Activated CD8-positive, alpha-beta memory T cell treated with anti-CD3 and anti-CD28 coated beads, Interleukin-2, amount 50 U/mL, for 1 hour (primary cell): ENCODE measurements at regions not wholly inside any gene's neighbourhood (a gene's known extent, or its start where the extent isn't known, plus 50 kb on each side); places are given as distances from the start of the nearest gene placed in this dataset.
"Not testable (repeated sequence)": the region's sequence is repeated elsewhere in the genome, so short reads cannot be mapped to it uniquely, and the experiment has no call there.

Experiments used
- DNase-seq: peaks from one replicate; pipeline ENCODE4 v3.0.0-alpha.2; 2020; ENCODE audit errors: extremely low read depth

DNA sequence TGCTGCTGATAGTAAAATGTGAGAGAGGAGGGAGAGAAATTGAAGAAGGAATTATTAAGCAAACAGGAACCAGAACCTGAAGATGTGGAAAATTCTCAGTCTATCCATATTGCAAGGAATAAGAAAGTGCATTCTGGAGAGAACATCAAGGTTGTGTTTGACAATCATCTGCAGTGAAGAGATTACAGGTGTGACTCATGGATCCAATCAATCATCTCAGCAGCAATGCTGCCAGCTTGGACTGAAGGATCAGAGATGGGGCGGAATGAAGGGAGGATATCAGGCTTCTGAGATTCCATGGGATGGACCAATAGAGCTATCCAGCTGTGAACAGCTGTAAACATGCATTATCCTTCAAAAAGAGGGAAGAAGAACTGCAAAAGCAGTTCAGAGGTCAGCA is 247.3 kb downstream of the LPIN1 start:
- DNase-seq, result no peak

DNA sequence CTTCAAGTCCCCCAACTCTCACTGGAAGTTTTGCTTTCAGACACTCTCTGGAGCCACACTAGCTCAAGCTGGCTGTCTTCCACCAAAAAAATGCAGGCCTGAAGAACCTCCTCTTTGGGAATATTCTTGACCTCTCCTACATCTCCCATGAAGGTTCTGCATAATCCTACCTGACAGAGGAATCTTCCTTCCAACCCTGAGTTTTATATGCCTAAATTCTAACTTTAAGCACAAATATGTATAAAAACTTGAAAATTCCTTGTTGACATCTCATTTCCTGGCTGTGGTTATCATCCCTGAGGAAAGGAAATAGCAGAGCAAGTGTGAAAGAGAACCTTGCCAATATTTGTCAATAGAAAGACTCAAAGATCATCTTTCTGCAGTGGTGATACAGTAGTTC is 249.0 kb downstream of the LPIN1 start:
- DNase-seq, result no peak

GRCh38 chr2:11996618-11997017 is 250.2 kb downstream of the LPIN1 start:
- no peak for DNase-seq

DNA sequence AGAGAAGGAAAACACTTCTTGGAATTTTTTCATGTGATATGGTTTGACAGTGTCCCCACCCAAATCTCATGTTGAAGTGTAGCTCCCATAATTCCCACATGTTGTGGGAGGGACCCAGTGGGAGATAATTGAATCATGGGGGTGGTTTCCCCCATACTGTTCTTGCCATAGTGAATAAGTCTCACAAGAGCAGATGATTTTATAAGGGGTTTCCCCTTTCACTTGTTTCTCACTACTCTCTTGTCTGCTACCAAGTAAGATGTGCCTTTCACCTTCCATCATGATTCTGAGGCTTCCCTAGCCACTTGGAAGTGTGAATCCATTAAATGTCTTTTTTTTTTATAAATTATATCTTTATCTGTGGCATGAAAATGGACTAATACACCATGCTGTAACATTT is 250.7 kb downstream of the LPIN1 start:
- DNase-seq, result no peak

GRCh38 chr2:11998218-11998617 is 251.8 kb downstream of the LPIN1 start:
- DNase-seq, result no peak

- no peak for DNase-seq
Measured at GRCh38 chr2:11998626-11999378, 252.4 kb downstream of the LPIN1 start.

DNA sequence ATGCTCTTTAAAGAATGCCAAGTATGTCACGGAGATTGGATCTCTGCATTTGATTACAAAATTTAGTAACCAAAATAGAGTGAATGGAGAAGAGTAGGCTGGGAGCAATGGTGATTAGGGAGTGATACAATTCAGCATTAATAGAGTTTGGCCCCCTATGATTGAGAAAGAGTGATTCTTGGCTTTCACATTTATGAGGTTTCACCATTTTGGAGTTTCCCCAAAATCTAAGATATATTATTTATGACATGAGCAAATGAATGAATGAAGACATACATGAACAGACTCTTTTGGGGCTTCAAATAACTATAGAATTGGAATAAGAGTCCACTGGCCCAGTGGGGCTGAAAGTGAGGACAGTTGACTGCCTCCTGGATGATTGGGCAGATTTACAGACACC is 255.2 kb downstream of the LPIN1 start:
- DNase-seq, result no peak

DNA sequence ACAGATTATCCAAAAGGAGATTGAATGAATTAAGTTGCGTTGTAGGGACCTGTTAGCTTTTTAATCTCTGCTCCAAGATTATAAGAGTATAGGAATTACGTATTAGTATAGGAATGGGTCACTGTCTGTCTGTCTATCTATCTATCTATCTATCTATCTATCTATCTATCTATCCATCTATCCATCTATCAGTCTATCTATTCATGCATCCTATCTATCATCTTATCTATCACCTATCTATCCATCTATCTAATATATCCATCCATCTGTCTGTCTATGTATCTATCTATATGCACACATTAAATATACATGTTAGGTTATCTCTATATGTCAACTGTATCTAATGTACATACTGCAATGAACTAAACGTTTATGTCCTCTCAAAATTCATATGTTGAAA is 255.8 kb downstream of the LPIN1 start:
- DNase-seq, result no peak

GRCh38 chr2:12004713-12005112 is 258.3 kb downstream of the LPIN1 start:
- no peak for DNase-seq

GRCh38 chr2:12005886-12006681 is 259.7 kb downstream of the LPIN1 start:
- peak; percentile 17 for DNase-seq

DNA sequence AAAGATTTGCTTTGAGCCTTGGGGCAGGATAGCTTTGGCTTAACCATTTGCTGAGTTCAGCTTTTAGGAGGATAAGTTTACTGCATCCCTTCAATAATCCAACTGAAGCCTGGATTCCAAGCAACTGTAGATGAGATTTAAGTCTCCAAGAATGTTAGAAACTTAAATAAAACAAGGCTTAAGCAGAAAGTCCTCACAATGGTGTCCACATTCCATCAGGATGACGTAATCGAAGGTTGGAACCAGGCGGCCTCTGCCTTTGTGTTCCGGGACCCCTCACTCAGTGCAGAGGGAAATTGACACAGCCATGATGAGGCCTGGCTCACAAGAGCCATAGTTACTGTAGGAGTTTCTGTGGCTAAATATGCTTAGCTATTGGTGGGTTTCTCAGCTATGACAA is 260.4 kb downstream of the LPIN1 start:
- DNase-seq, result no peak

DNA sequence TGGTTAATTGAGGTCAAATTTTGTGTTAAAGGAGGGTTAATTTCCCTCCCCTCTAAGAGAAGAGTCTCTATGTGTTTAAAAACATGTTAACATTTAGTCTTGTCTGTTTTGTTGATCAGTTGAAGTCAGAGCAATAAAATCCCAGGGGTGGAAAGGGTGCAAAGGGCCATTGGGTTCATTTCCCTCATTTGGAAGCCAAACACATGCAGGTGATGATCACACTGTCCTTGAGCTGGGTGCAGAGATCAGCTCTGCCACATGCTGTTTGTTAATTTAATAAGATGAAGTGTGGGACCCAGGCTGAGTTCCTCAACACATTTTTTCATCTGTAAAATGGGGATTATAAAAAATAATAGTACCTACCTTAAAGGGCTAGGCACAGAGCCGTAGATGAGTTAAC is 260.9 kb downstream of the LPIN1 start:
- no peak for DNase-seq

- DNase-seq, result no peak
Measured at GRCh38 chr2:12008425-12009061, 262.1 kb downstream of the LPIN1 start.

- no peak for DNase-seq
Measured at GRCh38 chr2:12009323-12009905, 263.0 kb downstream of the LPIN1 start.

DNA sequence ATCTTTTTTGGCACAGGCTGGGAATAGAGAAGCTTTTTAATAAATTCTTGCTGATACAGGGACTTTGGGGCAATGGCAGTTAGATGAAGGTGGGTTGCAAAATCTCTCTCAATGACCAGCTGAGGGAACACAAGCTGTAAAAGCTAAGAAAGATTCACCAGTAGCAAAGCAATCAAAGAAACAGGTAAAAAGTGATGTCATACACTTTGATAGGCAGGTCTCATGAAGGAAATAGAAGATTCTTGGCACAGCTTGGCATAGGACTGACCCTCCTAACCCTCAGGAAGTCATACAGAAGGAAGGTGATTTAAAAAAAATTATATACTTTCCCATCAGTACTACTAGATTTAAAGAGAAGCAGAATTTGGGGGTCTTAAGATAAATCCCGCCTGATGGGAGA is 263.6 kb downstream of the LPIN1 start:
- DNase-seq, result no peak

DNA sequence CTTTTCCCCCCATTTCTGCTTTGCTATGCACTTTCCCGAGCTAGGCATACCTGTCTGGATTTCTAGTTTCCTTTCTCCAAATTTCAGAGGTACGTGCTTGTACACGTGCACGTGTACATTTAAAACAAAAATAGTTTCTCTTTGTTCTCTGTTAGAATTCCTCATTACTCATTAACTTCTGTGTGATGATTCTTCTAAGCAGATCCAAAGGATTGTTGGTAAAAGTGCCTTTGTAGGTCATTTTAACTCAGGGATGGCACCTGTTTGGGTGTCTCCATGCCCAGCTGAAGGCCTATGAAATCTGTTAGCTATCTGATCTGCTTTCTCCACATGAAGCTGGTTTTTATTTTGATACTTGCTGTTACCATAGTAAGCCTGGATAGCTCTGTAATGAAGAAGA is 264.3 kb downstream of the LPIN1 start:
- DNase-seq, result no peak

DNA sequence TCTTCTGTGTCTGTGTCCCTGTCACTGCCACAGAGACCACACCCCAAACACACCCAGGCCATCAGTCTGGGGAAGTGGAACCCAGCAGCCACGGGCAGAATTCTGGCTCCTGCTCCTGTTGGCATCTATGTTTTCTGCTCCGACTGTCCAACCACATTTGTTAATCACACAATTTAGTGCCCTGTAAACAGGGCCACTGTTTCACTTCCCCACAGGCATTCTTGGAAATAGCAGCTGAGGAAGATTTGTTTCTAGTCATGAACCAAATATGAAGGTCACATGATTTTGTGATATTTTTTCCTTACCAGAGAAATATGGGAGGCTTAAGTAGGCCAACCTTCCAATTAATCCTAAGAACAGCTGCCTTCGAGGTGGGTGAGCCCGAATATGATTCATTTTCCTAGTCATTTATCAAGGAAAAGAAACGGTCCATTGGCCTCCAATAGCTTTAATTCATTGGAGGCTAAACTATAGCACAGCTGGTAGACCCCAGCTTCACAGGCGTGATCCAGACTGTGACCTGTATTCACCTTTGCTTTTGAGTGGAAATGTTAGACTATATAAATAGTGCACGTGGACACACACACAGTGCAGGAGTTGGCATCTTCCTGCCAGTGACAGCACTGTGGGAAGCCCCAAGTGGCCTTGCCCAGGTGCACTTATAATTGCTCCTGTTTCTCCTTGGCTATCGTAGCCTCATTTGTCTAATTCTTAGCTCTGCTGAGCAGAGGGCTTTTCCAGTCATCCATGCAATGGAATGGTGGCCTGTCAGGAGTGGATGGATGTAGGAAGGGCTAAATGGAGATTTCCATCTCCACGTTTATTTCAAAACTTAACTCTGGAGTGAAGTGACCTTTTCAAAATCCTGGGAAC is 267.9 kb downstream of the LPIN1 start:
- DNase-seq, result no peak

DNA sequence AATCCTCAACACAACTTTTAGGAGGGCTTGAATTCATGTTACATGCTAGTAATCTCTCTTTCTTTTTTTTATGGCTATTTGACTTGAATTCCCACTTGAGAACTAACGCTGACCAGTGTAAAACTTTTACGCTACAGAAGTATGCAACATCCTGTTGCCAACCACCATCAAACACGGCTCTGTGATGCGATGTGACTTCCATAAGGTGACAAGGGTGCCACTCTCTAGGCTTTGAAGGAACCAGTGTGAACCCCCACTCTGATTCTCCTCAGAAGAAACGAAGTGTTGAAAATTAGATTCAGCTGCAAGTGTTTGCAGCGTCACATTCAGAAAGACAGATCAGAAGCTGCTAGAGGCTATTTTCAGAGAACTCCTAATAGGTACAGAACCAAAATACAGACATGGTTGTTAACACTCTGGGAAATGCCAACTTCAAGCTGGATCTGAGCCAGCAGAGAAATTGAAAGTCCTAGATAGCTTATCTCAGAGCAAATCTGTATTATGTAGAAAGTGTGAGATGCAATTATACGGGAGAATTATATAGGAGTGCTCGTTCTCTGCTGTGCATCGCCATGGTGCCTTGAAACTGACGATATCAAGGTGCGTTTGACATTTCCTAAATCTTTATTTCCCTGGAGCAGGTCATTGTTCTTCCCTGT is 271.2 kb downstream of the LPIN1 start:
- no peak for DNase-seq

- DNase-seq, result not testable (repeated sequence)
Measured at GRCh38 chr2:12018726-12019125, 272.3 kb downstream of the LPIN1 start.

DNA sequence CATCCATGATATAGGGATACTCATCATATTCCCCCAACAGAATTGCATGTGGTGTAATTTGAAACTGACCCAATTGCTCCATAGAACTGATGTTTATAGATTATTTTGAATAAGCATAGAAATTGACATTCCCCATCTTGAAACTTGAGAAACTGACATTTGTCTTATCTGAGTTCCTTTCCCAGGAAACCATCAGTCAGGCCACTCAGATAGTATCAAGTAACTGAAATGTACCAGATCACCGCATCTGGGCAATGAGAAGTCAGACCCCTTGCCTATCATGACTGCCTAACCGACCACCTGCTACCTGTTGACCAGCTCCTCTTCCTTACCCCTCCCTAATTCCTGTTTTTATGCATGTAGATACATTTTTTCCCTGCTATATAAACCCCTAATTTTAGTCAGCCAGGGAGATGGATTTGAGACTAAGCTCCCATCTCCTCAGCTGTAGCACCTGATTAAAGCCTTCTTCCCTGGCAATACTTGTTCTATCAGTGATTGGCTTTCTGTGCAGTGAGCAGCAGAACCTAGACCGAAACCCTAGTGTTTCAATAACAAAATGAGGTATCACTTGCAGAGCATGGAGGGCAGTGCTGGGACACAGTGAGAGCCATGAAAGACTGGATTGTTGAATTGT is 274.5 kb downstream of the LPIN1 start:
- no peak for DNase-seq
